ENCODE measurements at regions not wholly inside any gene's neighbourhood (a gene's known extent, or its start where the extent isn't known, plus 50 kb on each side); places are given as distances from the start of the nearest gene placed in this dataset.

- DNase-seq = no peak
- no peak overlapping the region for H3K4me3 ChIP-seq
- no peak overlapping the region for H3K27ac ChIP-seq
- TF ChIP-seq POLR2A (IDR thresholded peaks at IDR 0.05) (no peak), CTCF (IDR thresholded peaks at IDR 0.05) (no peak)
- intact Hi-C loops (cut with DNase I; ENCODE audit: low total_unique reads) = no loop called here
- WGBS, 2 donors = 85 to 91% methylated on average over 4 of the region's 4 CpGs
- H3K27me3 ChIP-seq = no peaks in the 10 kb centered on the region
- H3K9me3 ChIP-seq = no peaks in the 10 kb centered on the region
- H3K4me1 ChIP-seq = no peaks in the 10 kb centered on the region
- no peaks in the 10 kb centered on the region for H3K36me3 ChIP-seq (ENCODE audit: low read depth, missing control alignments)
These were observed 66.3 kb downstream of the MYCN start for GRCh38 chr2:16006537-16007166.

GRCh38 chr2:16005816-16006536 is 65.6 kb downstream of the MYCN start:
- no peaks in the 10 kb centered on the region for H3K36me3 ChIP-seq (ENCODE audit: low read depth, missing control alignments)
- H3K4me1 ChIP-seq = no peaks in the 10 kb centered on the region
- WGBS, 2 donors = 74 to 81% methylated on average over 6 of the region's 6 CpGs
- no peak overlapping the region for H3K4me3 ChIP-seq
- intact Hi-C loops (cut with DNase I; ENCODE audit: low total_unique reads) = no loop called here
- H3K27ac ChIP-seq = no peak overlapping the region
- TF ChIP-seq CTCF (IDR thresholded peaks at IDR 0.05) (no peak), POLR2A (IDR thresholded peaks at IDR 0.05) (no peak)
- DNase-seq = no peak
- H3K27me3 ChIP-seq = no peaks in the 10 kb centered on the region
- H3K9me3 ChIP-seq = no peaks in the 10 kb centered on the region

- Histone ChIP-seq H3K27ac (no peak overlapping the region), H3K27me3 (no peaks in the 10 kb centered on the region), H3K36me3 (ENCODE audit: low read depth, missing control alignments) (no peaks in the 10 kb centered on the region), H3K4me1 (no peaks in the 10 kb centered on the region), H3K4me3 (no peak overlapping the region), H3K9me3 (no peaks in the 10 kb centered on the region)
- 95 to 100% methylated on average over 2 of the region's 2 CpGs for WGBS, 2 donors
- DNase-seq = no peak
- TF ChIP-seq CTCF (IDR thresholded peaks at IDR 0.05) (no peak), POLR2A (IDR thresholded peaks at IDR 0.05) (no peak)
- intact Hi-C loops (cut with DNase I; ENCODE audit: low total_unique reads) = no loop called here
These were observed 65.0 kb downstream of the MYCN start for GRCh38 chr2:16005389-16005788.

GRCh38 chr2:16003809-16004208 is 63.5 kb downstream of the MYCN start:
- WGBS, 2 donors = 80 to 100% methylated on average over 4 of the region's 4 CpGs
- Histone ChIP-seq H3K36me3 (ENCODE audit: low read depth, missing control alignments) (no peaks in the 10 kb centered on the region), H3K9me3 (no peaks in the 10 kb centered on the region), H3K4me3 (no peak overlapping the region), H3K27me3 (no peaks in the 10 kb centered on the region), H3K27ac (no peak overlapping the region), H3K4me1 (no peaks in the 10 kb centered on the region)
- TF ChIP-seq POLR2A (IDR thresholded peaks at IDR 0.05) = no peak
- TF ChIP-seq CTCF (IDR thresholded peaks at IDR 0.05) = no peak
- intact Hi-C loops (cut with DNase I; ENCODE audit: low total_unique reads) = no loop called here
- no peak for DNase-seq

- 89 to 94% methylated on average over 12 of the region's 12 CpGs for WGBS, 2 donors
- intact Hi-C loops (cut with DNase I; ENCODE audit: low total_unique reads) = no loop called here
These were observed 62.8 kb downstream of the MYCN start for GRCh38 chr2:16003152-16003551.

More at GRCh38 chr2:16003152-16003551, 62.8 kb downstream of the MYCN start:
- Histone ChIP-seq H3K27ac (no peak overlapping the region), H3K36me3 (ENCODE audit: low read depth, missing control alignments) (no peaks in the 10 kb centered on the region), H3K4me1 (no peaks in the 10 kb centered on the region), H3K4me3 (no peak overlapping the region), H3K9me3 (no peaks in the 10 kb centered on the region), H3K27me3 (no peaks in the 10 kb centered on the region)
- DNase-seq = no peak
- TF ChIP-seq POLR2A (IDR thresholded peaks at IDR 0.05) = no peak
- no peak for TF ChIP-seq CTCF (IDR thresholded peaks at IDR 0.05)
